Small intestine (tissue), 7 donors: ENCODE measurements at regions not wholly inside any gene's neighbourhood (a gene's known extent, or its start where the extent isn't known, plus 50 kb on each side); places are given as distances from the start of the nearest gene placed in this dataset.
A peak's percentile ranks its signal among the peaks of the same experiment; 100 is the strongest.

ENCODE experiments used
- DNase-seq, 2 donors: peaks; one replicate each; pipeline versions ENCODE4 v3.0.0 to v3.0.0-alpha.2; 2013
- FAIRE-seq: peaks from 2 replicates; lab custom pipeline; 2012; peaks lifted over from hg19 to GRCh38; lab: Jason Lieb, UNC
- H3K27ac ChIP-seq, 3 donors: one replicate each; pipeline ENCODE4 v1.5.1; 2013; ENCODE audit warnings: low read length in 2 of 3, mild to moderate bottlenecking in 2 of 3, control low read depth in 1 of 3, inconsistent platforms in 1 of 3, low read depth in 1 of 3, moderate library complexity in 1 of 3
- H3K27me3 ChIP-seq, 3 donors: one replicate each; pipeline ENCODE4 v1.6.1; 2013; ENCODE audit warnings: low read length in 3 of 3, inconsistent platforms in 1 of 3; ENCODE audit not compliant: control insufficient read depth in 3 of 3, insufficient read depth in 3 of 3
- H3K36me3 ChIP-seq, 3 donors: one replicate each; pipeline ENCODE4 v1.6.1; 2013; ENCODE audit warnings: low read length in 3 of 3, inconsistent platforms in 1 of 3, low read depth in 1 of 3, mild to moderate bottlenecking in 1 of 3, moderate library complexity in 1 of 3; ENCODE audit not compliant: control insufficient read depth in 3 of 3, insufficient read depth in 2 of 3
- H3K4me1 ChIP-seq, 3 donors: one replicate each; pipeline ENCODE4 v1.6.1; 2013; ENCODE audit warnings: low read length in 2 of 3, inconsistent platforms in 1 of 3, low read depth in 1 of 3, mild to moderate bottlenecking in 1 of 3, moderate library complexity in 1 of 3; ENCODE audit not compliant: control insufficient read depth in 3 of 3, insufficient read depth in 2 of 3
- H3K4me3 ChIP-seq, 3 donors: one replicate each; pipeline ENCODE4 v1.5.1; 2013; ENCODE audit warnings: low read length in 3 of 3, control low read depth in 1 of 3, inconsistent platforms in 1 of 3, low read depth in 1 of 3, mild to moderate bottlenecking in 1 of 3, moderate library complexity in 1 of 3
- H3K9me3 ChIP-seq, 2 donors: one replicate each; pipeline ENCODE4 v1.6.1; 2013; ENCODE audit warnings: low read depth in 1 of 2, low read length in 1 of 2; ENCODE audit not compliant: control insufficient read depth in 2 of 2, insufficient read depth in 1 of 2
- WGBS, 3 donors: extraction: QIAGEN DNeasy Blood & Tissue Kit; methylation state at CpG; one replicate each; pipeline ENCODE4 v1.1.7; 2013; 5-methylcytosine and 5-hydroxymethylcytosine counted together
- donor health status: healthy with polysubstance abuse.
- donor health status: control.
- donor health status: control.
- donor health status: Bipolar disorder and iron deficiency.
- donor health status: healthy.

GRCh38 chr2:64757126-64757525 lies 103.4 kb upstream of the SERTAD2 start:
- Histone ChIP-seq H3K4me3 (no peak overlapping the region), H3K27me3 (no peaks in the 10 kb centered on the region), H3K4me1 (peaks cover 0 to 1% (median 0%) of the 10 kb centered on the region in 3 donors), H3K9me3 (no peaks in the 10 kb centered on the region), H3K36me3 (no peaks in the 10 kb centered on the region), H3K27ac (no peak overlapping the region)
- FAIRE-seq (no peak), DNase-seq (no peak)
- 87 to 92% (median 88%) methylated on average over 2 of the region's 2 CpGs for WGBS, 3 donors

- H3K27ac ChIP-seq = no peak overlapping the region
- FAIRE-seq (no peak), DNase-seq (no peak)
- no peaks in the 10 kb centered on the region for H3K4me1 ChIP-seq
- WGBS, 3 donors = 96 to 97% (median 96%) methylated on average over 5 of the region's 5 CpGs
- no peaks in the 10 kb centered on the region for H3K36me3 ChIP-seq
- no peak overlapping the region for H3K4me3 ChIP-seq
- no peaks in the 10 kb centered on the region for H3K27me3 ChIP-seq
- no peaks in the 10 kb centered on the region for H3K9me3 ChIP-seq
Observed at GRCh38 chr2:64760128-64760527, 106.4 kb upstream of the SERTAD2 start.

GRCh38 chr2:64762301-64762997 lies 108.7 kb upstream of the SERTAD2 start:
- H3K36me3 ChIP-seq = no peaks in the 10 kb centered on the region
- H3K9me3 ChIP-seq = no peaks in the 10 kb centered on the region
- no peak for DNase-seq
- H3K4me1 ChIP-seq = no peaks in the 10 kb centered on the region
- no peak overlapping the region for H3K27ac ChIP-seq
- FAIRE-seq = no peak
- WGBS, 3 donors = 77 to 86% (median 84%) methylated on average over 4 of the region's 4 CpGs
- no peaks in the 10 kb centered on the region for H3K27me3 ChIP-seq
- H3K4me3 ChIP-seq = no peak overlapping the region

- Histone ChIP-seq H3K36me3 (no peaks in the 10 kb centered on the region), H3K9me3 (no peaks in the 10 kb centered on the region), H3K27ac (no peak overlapping the region), H3K27me3 (no peaks in the 10 kb centered on the region), H3K4me3 (no peak overlapping the region), H3K4me1 (no peaks in the 10 kb centered on the region)
- DNase-seq (no peak), FAIRE-seq (no peak)
- WGBS, 3 donors = 65 to 82% (median 73%) methylated on average over 1 of the region's 1 CpG
Observed at GRCh38 chr2:64763126-64763525, 109.4 kb upstream of the SERTAD2 start.

GRCh38 chr2:64765160-64765805 lies 111.6 kb upstream of the SERTAD2 start:
- Histone ChIP-seq H3K4me1 (peaks cover 0 to 5% (median 2%) of the 10 kb centered on the region in 3 donors), H3K36me3 (no peaks in the 10 kb centered on the region), H3K27me3 (no peaks in the 10 kb centered on the region), H3K27ac (no peak overlapping the region), H3K9me3 (no peaks in the 10 kb centered on the region), H3K4me3 (no peak overlapping the region)
- no peak for DNase-seq
- 86 to 89% (median 86%) methylated on average over 4 of the region's 4 CpGs for WGBS, 3 donors
- FAIRE-seq = no peak

GRCh38 chr2:64766841-64767669 lies 113.3 kb upstream of the SERTAD2 start:
- H3K27ac ChIP-seq = peak overlapping the region; percentile 70 to 99 (median 87)
- FAIRE-seq (peak; percentile 33), DNase-seq (peak; percentile 55 to 63)
- peak overlapping the region in 2 of 3 donors; percentile 52 to 74 for H3K4me3 ChIP-seq
- WGBS, 3 donors = 2 to 4% (median 2%) methylated on average over 13 of the region's 13 CpGs
- H3K27me3 ChIP-seq = peaks cover 0 to 4% (median 0%) of the 10 kb centered on the region in 3 donors
- H3K9me3 ChIP-seq = no peaks in the 10 kb centered on the region
- H3K36me3 ChIP-seq = no peaks in the 10 kb centered on the region
- peaks cover 0 to 8% (median 2%) of the 10 kb centered on the region in 3 donors for H3K4me1 ChIP-seq

- Histone ChIP-seq H3K4me1 (peaks cover 0 to 8% (median 2%) of the 10 kb centered on the region in 3 donors), H3K4me3 (peak overlapping the region; percentile 52 to 83 (median 74)), H3K27me3 (peaks cover 0 to 4% (median 0%) of the 10 kb centered on the region in 3 donors), H3K27ac (peak overlapping the region; percentile 70 to 99 (median 87)), H3K9me3 (no peaks in the 10 kb centered on the region), H3K36me3 (no peaks in the 10 kb centered on the region)
- DNase-seq = peak; percentile 85 to 90
- 0 to 1% (median 0%) methylated on average over 50 to 66 of the region's 66 CpGs for WGBS, 3 donors
- no peak for FAIRE-seq
Observed at GRCh38 chr2:64767670-64768468, 114.2 kb upstream of the SERTAD2 start.
